ENCODE measurements at regions not wholly inside any gene's neighbourhood (a gene's known extent, or its start where the extent isn't known, plus 50 kb on each side); places are given as distances from the start of the nearest gene placed in this dataset.

- Histone ChIP-seq H3K4me1 (ENCODE audit: low read depth, poor library complexity, severe bottlenecking) (no peaks in the 10 kb centered on the region), H3K4me3 (IDR thresholded peaks at IDR 0.05; ENCODE audit: insufficient read depth, low read depth, low read length) (no peak overlapping the region), H3K27me3 (ENCODE audit: insufficient read depth, low read depth) (no peaks in the 10 kb centered on the region), H2AFZ (ENCODE audit: low read depth) (no peak overlapping the region), H4K20me1 (ENCODE audit: insufficient read depth) (no peaks in the 10 kb centered on the region), H3K79me2 (ENCODE audit: insufficient read depth, low read depth) (no peaks in the 10 kb centered on the region), H3K36me3 (ENCODE audit: insufficient read depth) (no peaks in the 10 kb centered on the region), H3K27ac (no peak overlapping the region), H3K4me2 (no peak overlapping the region), H3K9ac (no peak overlapping the region)
- TF ChIP-seq CTCF (conservative IDR thresholded peaks at IDR 0.05; ENCODE audit: low read depth, low read length): no peak
Observed at GRCh38 chr2:157934684-157935377, 58.7 kb upstream of the ACVR1 start.

- no peak for TF ChIP-seq CTCF (conservative IDR thresholded peaks at IDR 0.05; ENCODE audit: low read depth, low read length)
- Histone ChIP-seq H3K4me1 (ENCODE audit: low read depth, poor library complexity, severe bottlenecking) (no peaks in the 10 kb centered on the region), H3K27me3 (ENCODE audit: insufficient read depth, low read depth) (no peaks in the 10 kb centered on the region), H3K27ac (no peak overlapping the region), H3K79me2 (ENCODE audit: insufficient read depth, low read depth) (no peaks in the 10 kb centered on the region), H3K4me2 (no peak overlapping the region), H4K20me1 (ENCODE audit: insufficient read depth) (no peaks in the 10 kb centered on the region), H3K4me3 (IDR thresholded peaks at IDR 0.05; ENCODE audit: insufficient read depth, low read depth, low read length) (no peak overlapping the region), H2AFZ (ENCODE audit: low read depth) (no peak overlapping the region), H3K36me3 (ENCODE audit: insufficient read depth) (no peaks in the 10 kb centered on the region), H3K9ac (no peak overlapping the region)
Observed at GRCh38 chr2:157933160-157933920, 57.2 kb upstream of the ACVR1 start.

GRCh38 chr2:157932480-157933159 is 56.5 kb upstream of the ACVR1 start:
- no peaks in the 10 kb centered on the region for H3K79me2 ChIP-seq (ENCODE audit: insufficient read depth, low read depth)
- no peak overlapping the region for H3K27ac ChIP-seq
- no peak overlapping the region for H2AFZ ChIP-seq (ENCODE audit: low read depth)
- no peak overlapping the region for H3K4me3 ChIP-seq (IDR thresholded peaks at IDR 0.05; ENCODE audit: insufficient read depth, low read depth, low read length)
- no peak overlapping the region for H3K4me2 ChIP-seq
- no peaks in the 10 kb centered on the region for H3K36me3 ChIP-seq (ENCODE audit: insufficient read depth)
- H3K9ac ChIP-seq: no peak overlapping the region
- no peak for TF ChIP-seq CTCF (conservative IDR thresholded peaks at IDR 0.05; ENCODE audit: low read depth, low read length)
- no peaks in the 10 kb centered on the region for H4K20me1 ChIP-seq (ENCODE audit: insufficient read depth)
- H3K27me3 ChIP-seq (ENCODE audit: insufficient read depth, low read depth): no peaks in the 10 kb centered on the region
- no peaks in the 10 kb centered on the region for H3K4me1 ChIP-seq (ENCODE audit: low read depth, poor library complexity, severe bottlenecking)

GRCh38 chr2:157931542-157931941 is 55.4 kb upstream of the ACVR1 start:
- Histone ChIP-seq H3K27me3 (ENCODE audit: insufficient read depth, low read depth) (no peaks in the 10 kb centered on the region), H3K4me3 (IDR thresholded peaks at IDR 0.05; ENCODE audit: insufficient read depth, low read depth, low read length) (no peak overlapping the region), H3K9ac (no peak overlapping the region), H2AFZ (ENCODE audit: low read depth) (no peak overlapping the region), H3K79me2 (ENCODE audit: insufficient read depth, low read depth) (no peaks in the 10 kb centered on the region), H3K27ac (no peak overlapping the region), H3K4me2 (no peak overlapping the region), H3K4me1 (ENCODE audit: low read depth, poor library complexity, severe bottlenecking) (no peaks in the 10 kb centered on the region), H4K20me1 (ENCODE audit: insufficient read depth) (no peaks in the 10 kb centered on the region), H3K36me3 (ENCODE audit: insufficient read depth) (no peaks in the 10 kb centered on the region)
- TF ChIP-seq CTCF (conservative IDR thresholded peaks at IDR 0.05; ENCODE audit: low read depth, low read length): no peak
